HuH-7.5 (cell line): ENCODE measurements at regions not wholly inside any gene's neighbourhood (a gene's known extent, or its start where the extent isn't known, plus 50 kb on each side); places are given as distances from the start of the nearest gene placed in this dataset.
"Not testable (repeated sequence)": the region's sequence is repeated elsewhere in the genome, so short reads cannot be mapped to it uniquely, and the experiment has no call there.

Experiments used
- DNase-seq: peaks from one replicate; pipeline ENCODE4 v3.0.0; 2011; ENCODE audit warnings: low spot score

- DNase-seq = no peak
These were observed 233.4 kb downstream of the SQOR start for GRCh38 chr15:45868109-45868691.

GRCh38 chr15:45869034-45869668, 234.3 kb downstream of the SQOR start:
- no peak for DNase-seq

- DNase-seq = no peak
These were observed 236.5 kb downstream of the SQOR start for GRCh38 chr15:45871121-45871855.

- no peak for DNase-seq
These were observed 239.0 kb downstream of the SQOR start for GRCh38 chr15:45873781-45874180.

GRCh38 chr15:45874566-45874965, 239.7 kb downstream of the SQOR start:
- not testable (repeated sequence) for DNase-seq

GRCh38 chr15:45884289-45884688, 249.5 kb downstream of the SQOR start:
- no peak for DNase-seq

GRCh38 chr15:45884755-45885445, 250.1 kb downstream of the SQOR start:
- no peak for DNase-seq

GRCh38 chr15:45885801-45886200, 251.0 kb downstream of the SQOR start:
- no peak for DNase-seq

- no peak for DNase-seq
These were observed 256.9 kb downstream of the SQOR start for GRCh38 chr15:45891766-45892165.

GRCh38 chr15:45892182-45892581, 257.4 kb downstream of the SQOR start:
- no peak for DNase-seq

GRCh38 chr15:45903283-45903682, 268.5 kb downstream of the SQOR start:
- no peak for DNase-seq

GRCh38 chr15:45904019-45904418, 269.2 kb downstream of the SQOR start:
- no peak for DNase-seq

GRCh38 chr15:45906230-45906629, 271.4 kb downstream of the SQOR start:
- no peak for DNase-seq

GRCh38 chr15:45910671-45911070, 275.8 kb downstream of the SQOR start:
- DNase-seq = no peak

GRCh38 chr15:45913451-45913850, 278.6 kb downstream of the SQOR start:
- no peak for DNase-seq

GRCh38 chr15:45914425-45914824, 279.6 kb downstream of the SQOR start:
- no peak for DNase-seq

GRCh38 chr15:45918839-45919238, 284.0 kb downstream of the SQOR start:
- no peak for DNase-seq

- DNase-seq = no peak
These were observed 285.0 kb downstream of the SQOR start for GRCh38 chr15:45919806-45920205.

- no peak for DNase-seq
These were observed 286.5 kb downstream of the SQOR start for GRCh38 chr15:45921376-45921775.

- no peak for DNase-seq
These were observed 287.1 kb downstream of the SQOR start for GRCh38 chr15:45921978-45922377.

- DNase-seq = no peak
These were observed 306.5 kb downstream of the SQOR start for GRCh38 chr15:45941367-45941766.

GRCh38 chr15:45943240-45943639, 308.4 kb downstream of the SQOR start:
- no peak for DNase-seq

- no peak for DNase-seq
These were observed 311.3 kb downstream of the SQOR start for GRCh38 chr15:45946111-45946510.
